Nephron (organoid): ENCODE measurements at regions not wholly inside any gene's neighbourhood (a gene's known extent, or its start where the extent isn't known, plus 50 kb on each side); places are given as distances from the start of the nearest gene placed in this dataset.
A peak's percentile ranks its signal among the peaks of the same experiment; 100 is the strongest.

Experiments
- H3K27ac Mint-ChIP-seq, 3 experiments: 2 replicates each; pipeline ENCODE4 v1.8.0; 2020; ENCODE audit warnings: mixed read lengths in 3 of 3, mild to moderate bottlenecking in 2 of 3, moderate library complexity in 1 of 3
- H3K27me3 Mint-ChIP-seq: 2 replicates; pipeline ENCODE4 v1.8.0; 2021; ENCODE audit warnings: low read depth, mild to moderate bottlenecking, moderate library complexity, mixed read lengths
- H3K36me3 Mint-ChIP-seq: 2 replicates; pipeline ENCODE4 v1.8.0; 2020; ENCODE audit warnings: low read depth, mixed read lengths
- H3K4me1 Mint-ChIP-seq: 2 replicates; pipeline ENCODE4 v1.8.0; 2020; ENCODE audit warnings: mixed read lengths
- H3K4me3 Mint-ChIP-seq, 3 experiments: 2 replicates each; pipeline ENCODE4 v1.8.0; 2020; ENCODE audit warnings: mild to moderate bottlenecking in 3 of 3, mixed read lengths in 3 of 3, moderate library complexity in 2 of 3
- H3K9me3 Mint-ChIP-seq: 2 replicates; pipeline ENCODE4 v1.8.0; 2020; ENCODE audit warnings: mixed read lengths
- CTCF ChIP-seq, 3 experiments: fragments of 200-600 bp; sonication (generic); IDR thresholded peaks; one replicate each; pipeline ENCODE4 v1.5.0; 2021; ENCODE audit warnings: antibody characterized with exemption in 3 of 3; ENCODE audit not compliant: unreplicated experiment in 3 of 3

DNA sequence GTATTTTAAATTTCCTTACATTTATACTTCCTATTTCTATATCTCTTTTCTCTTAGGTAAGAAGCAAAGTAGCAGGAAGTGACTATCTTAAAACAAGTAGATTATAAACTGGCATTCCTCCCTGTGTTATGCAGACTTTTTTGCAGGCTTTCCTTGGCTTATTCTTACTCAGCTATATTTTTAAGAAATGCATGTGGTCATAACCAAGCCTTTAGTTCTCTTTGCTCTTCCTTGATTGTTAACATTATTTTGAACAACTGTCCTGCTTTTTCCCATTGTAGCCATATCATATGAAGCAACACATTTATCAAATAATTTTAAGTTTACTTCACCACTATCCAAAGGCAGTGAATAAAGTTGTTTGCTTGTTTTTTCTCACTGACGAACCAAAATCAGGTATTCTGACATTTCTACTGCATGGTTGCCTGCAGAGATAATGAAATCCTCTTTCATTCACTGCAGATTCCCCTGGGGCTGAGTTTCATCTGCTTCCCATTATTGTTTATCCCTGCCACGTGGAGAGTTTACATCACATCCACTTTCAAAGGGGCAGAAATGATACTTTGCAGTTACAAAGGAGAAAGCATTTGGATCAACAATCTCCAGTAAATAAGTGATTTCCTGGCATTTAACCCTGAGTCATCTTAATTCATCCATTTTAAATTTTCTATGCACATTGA, 389.9 kb upstream of the SEMA3C start:
- no peak overlapping the region for H3K4me3 Mint-ChIP-seq
- peaks cover 8% of the 10 kb centered on the region for H3K27me3 Mint-ChIP-seq
- H3K4me1 Mint-ChIP-seq = peaks cover 6% of the 10 kb centered on the region
- no peaks in the 10 kb centered on the region for H3K36me3 Mint-ChIP-seq
- H3K9me3 Mint-ChIP-seq = no peaks in the 10 kb centered on the region
- no peak overlapping the region for H3K27ac Mint-ChIP-seq
- TF ChIP-seq CTCF (IDR thresholded peaks at IDR 0.05; ENCODE audit: unreplicated experiment in 3 of 3) = no peak

DNA sequence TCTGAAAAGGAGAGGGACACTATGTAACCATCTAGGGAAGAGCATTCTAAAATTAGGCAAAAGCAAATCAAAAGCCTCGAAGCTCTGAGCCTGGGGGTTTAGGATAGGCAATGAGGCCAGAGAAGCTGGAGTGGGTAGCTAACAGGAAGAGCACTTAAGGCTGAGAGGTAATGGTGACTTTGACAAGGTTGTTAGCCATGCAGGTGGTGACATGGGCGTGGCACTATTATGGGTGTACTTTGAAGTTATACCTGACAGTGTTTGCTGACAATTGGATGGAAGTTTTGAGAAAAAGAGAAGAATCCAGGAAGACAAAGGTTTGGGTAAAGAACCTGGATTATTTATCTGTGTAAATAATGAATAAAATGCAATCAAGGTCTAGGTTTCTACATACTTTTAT, 383.0 kb upstream of the SEMA3C start:
- TF ChIP-seq CTCF (IDR thresholded peaks at IDR 0.05; ENCODE audit: unreplicated experiment in 3 of 3) = no peak
- peak overlapping the region in 1 of 3 experiments; percentile 21 for H3K27ac Mint-ChIP-seq
- peaks cover 10% of the 10 kb centered on the region for H3K27me3 Mint-ChIP-seq
- H3K4me1 Mint-ChIP-seq = peaks cover 28% of the 10 kb centered on the region
- H3K36me3 Mint-ChIP-seq = no peaks in the 10 kb centered on the region
- H3K9me3 Mint-ChIP-seq = no peaks in the 10 kb centered on the region
- H3K4me3 Mint-ChIP-seq = no peak overlapping the region

- Mint-ChIP-seq H3K4me1 (peaks cover 28% of the 10 kb centered on the region), H3K27me3 (peaks cover 7% of the 10 kb centered on the region), H3K4me3 (no peak overlapping the region), H3K27ac (peak overlapping the region; percentile 23 to 79 (median 71)), H3K9me3 (peaks cover 5% of the 10 kb centered on the region), H3K36me3 (peaks cover 3% of the 10 kb centered on the region)
- no peak for TF ChIP-seq CTCF (IDR thresholded peaks at IDR 0.05; ENCODE audit: unreplicated experiment in 3 of 3)
Measured at GRCh38 chr7:81300753-81301152, 381.9 kb upstream of the SEMA3C start.

DNA sequence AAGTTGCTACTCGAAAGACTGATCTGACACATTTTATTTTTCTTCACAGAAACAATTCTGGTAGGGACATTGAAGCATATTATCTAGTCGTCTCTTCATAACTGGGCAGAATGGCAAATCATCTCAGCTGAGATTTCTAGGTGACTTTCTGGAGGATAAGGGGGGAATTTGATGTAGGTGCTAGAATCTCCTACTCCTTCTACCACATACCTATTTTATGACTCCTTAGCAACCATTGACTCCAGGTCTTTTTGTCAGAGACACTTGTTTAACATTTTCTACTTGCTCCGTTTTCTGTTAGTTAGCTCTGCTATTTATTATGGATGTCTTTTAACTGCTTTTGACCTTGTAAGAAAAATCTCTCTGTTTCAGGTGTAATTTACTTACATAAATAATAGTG, 380.9 kb upstream of the SEMA3C start:
- Mint-ChIP-seq H3K4me3 (no peak overlapping the region), H3K4me1 (peaks cover 28% of the 10 kb centered on the region), H3K9me3 (peaks cover 5% of the 10 kb centered on the region), H3K36me3 (peaks cover 3% of the 10 kb centered on the region), H3K27me3 (peaks cover 7% of the 10 kb centered on the region), H3K27ac (peak overlapping the region in 2 of 3 experiments; percentile 71 to 79)
- TF ChIP-seq CTCF (IDR thresholded peaks at IDR 0.05; ENCODE audit: unreplicated experiment in 3 of 3) = no peak

GRCh38 chr7:81298951-81299666, 380.3 kb upstream of the SEMA3C start:
- Mint-ChIP-seq H3K4me1 (peaks cover 28% of the 10 kb centered on the region), H3K4me3 (no peak overlapping the region), H3K27ac (peak overlapping the region in 2 of 3 experiments; percentile 71 to 79), H3K27me3 (peaks cover 7% of the 10 kb centered on the region), H3K9me3 (peaks cover 5% of the 10 kb centered on the region), H3K36me3 (peaks cover 3% of the 10 kb centered on the region)
- TF ChIP-seq CTCF (IDR thresholded peaks at IDR 0.05; ENCODE audit: unreplicated experiment in 3 of 3) = no peak
